ENCODE measurements at regions not wholly inside any gene's neighbourhood (a gene's known extent, or its start where the extent isn't known, plus 50 kb on each side); places are given as distances from the start of the nearest gene placed in this dataset.

DNA sequence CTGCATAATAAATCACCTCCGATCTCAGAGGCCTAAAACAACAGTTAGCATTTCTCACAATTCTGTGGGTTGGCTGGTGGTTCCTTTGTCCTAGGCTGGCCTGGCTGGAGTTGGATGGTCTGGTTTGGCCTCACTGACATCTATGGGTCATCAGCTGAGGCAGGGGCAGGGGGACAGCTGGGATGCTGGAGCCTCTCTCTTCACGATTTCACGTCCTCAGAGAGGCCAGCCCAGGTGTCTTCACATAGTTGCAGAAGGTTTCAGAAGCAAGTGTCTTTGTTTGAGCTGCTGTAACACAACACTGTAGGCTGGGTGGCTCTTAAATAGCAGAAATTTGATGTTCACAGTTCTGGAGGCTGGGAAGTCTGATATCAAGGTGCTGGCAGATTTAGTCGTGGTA is 155.5 kb upstream of the CACNA1E start:
- no peak for DNase-seq

DNA sequence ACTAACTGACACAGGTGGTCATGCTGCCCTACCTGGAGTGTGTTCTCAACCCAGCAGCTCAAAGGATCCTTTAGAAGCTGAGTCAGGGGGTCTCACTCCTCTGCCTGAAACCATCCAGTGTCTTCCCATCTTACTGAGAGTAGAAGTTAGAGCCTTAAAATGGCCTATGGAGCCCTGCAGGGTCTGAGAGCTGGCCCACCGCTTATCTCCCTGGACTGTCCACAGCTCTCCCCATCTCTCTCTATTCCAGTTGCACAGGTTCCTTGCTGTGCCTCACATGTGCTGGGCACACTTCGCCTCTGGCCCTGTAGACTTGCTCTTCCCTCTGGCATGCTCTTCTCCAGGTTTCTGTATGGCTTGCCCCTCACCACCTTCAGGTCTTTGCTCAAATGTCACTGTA is 148.6 kb upstream of the CACNA1E start:
- no peak for DNase-seq

DNA sequence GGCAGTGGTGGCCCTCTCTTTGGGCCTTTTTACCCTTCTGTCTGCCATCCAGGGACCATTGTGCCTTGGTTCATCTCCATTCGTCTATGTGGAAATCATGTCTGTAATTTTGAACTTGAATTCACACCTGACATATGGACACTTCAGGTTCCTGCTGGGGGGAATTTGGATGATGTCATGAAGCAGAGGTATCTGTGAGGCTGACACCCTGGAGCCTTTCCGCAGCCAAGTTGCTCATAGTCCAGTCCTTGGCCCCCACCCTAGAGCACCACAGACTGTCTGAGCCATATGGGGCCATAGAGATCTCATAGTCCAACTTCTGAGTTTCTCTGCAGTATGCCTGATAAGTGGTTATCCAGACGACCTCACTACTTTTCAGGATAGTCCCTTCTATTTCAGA is 147.7 kb upstream of the CACNA1E start:
- DNase-seq = no peak

DNA sequence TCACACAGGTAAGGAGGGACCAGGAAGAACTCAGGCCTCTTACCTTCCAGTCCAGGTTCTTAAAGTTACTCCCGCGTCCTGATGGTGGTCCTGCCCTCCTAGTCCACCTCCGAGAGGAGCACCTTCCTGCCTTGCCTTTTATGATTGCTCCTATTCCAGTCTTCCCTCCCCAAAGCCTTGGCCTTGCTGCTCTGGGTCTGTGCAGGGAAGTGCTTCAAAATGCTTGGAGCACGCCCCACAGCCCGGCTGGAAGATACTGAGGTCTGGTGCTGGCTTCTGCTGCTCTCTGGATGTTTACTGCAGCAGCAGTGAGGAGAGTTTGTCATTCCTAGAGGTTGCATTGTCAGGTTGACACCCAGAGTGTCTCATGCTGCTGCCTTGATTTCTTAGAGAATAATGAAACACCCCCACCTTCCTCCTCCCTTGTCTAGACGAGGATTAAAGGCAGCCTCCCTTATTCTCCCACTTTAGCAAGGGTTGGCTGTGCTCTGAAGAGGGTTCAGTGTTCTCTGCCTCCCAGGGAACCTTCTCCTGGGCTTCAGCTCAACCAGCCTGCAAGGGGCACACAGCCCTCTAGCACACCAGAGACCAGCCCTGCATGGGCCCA is 142.2 kb upstream of the CACNA1E start:
- DNase-seq = no peak

DNA sequence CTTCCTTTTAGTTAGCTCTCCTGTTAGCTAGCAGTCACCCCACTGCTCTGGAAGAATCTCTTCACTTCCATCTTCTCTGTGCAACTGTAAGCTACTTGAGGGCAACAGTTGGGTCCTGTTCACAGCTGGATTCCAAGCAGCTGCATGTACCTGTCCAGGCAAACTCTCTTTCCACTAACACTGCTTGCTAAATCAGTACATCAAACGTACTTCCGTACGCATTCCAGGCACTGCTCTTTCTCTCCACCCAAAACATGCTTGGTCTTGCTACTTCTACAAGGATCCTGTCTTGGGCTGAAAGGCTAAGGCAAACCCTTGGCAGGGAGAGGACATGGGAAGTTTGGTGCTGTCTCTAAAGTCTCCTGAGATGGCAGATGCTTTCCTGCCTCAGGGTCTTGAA is 139.2 kb upstream of the CACNA1E start:
- no peak for DNase-seq

DNA sequence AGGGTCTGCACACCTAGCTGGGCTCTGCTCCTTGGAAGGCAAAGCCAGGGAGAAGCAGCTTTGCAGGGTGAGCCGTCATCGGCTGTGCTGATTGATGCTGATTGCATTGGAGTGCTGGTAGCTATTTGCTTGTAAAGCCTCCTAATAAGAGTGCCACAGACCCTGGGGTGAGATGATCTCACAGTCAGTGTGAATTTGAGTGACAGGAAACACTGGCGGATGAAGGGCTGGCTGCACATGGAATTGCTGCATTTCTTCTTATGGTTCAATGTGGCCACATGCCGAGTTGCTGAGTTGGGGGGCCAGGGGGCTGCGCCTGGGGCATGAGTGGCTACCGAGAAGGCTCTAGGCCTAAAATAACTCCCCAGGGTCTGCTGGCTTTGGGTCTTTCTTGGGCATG is 138.2 kb upstream of the CACNA1E start:
- no peak for DNase-seq

DNA sequence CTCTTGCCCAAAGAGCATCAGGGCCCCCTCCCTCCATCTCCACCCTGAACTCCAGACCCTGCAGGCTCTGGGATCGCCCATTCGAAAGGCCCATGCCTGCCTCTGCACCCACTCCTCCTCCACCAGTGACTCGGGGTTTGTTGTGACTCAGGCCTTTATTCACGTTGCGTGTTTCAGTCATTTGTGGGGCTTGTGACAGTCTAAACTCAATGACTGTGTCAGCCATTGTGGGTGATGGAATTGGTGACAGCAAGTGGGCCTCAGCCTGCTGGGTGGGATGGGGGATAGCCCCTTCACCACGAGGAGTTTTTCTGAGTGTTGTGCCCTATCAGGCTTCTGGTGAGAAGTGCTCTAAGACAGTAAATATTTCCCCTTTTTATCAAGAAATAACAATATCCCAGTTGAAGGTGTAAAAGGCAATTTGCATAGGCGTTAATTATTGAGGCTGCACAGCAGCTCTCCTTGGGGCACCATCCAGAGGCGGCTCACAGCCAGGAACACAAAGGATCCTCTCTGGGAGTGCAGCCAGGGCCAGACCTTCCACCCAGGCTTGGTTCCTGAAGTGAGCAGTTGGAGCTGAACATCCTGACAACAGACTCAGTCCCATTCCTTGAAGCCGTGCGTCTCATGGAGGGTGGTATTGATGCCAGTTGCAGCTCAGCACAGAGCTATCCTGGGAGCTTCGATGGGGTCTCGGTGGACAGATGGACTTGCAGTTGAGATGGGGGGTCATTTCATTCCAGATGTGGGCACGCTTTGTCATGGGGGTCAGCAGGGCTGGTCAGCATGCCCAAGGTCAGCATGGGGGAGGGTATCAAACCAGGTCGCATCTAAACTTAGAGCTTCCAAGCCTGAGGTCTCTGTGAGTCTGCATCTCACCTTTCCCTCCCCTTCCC is 135.6 kb upstream of the CACNA1E start:
- no peak for DNase-seq

DNA sequence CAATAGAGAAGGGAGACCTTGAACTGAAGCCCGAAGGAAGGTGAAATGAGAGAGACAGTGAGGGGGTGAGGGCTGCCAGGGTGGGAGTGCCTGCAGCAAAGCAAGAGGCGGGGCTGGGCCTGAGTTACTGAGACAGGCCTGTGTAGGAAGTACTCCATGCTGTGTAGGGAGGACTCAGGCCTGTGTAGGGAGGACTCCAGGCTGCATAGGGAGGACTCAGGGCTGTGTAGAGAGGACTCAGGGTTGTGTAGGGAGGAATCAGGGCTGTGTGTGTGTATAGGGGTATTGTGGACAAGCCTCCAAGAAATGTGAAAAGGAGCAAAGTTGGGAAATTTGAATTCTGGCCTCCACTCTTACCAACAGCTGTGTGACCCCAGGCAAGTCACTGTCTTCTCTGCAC is 133.8 kb upstream of the CACNA1E start:
- DNase-seq = no peak

DNA sequence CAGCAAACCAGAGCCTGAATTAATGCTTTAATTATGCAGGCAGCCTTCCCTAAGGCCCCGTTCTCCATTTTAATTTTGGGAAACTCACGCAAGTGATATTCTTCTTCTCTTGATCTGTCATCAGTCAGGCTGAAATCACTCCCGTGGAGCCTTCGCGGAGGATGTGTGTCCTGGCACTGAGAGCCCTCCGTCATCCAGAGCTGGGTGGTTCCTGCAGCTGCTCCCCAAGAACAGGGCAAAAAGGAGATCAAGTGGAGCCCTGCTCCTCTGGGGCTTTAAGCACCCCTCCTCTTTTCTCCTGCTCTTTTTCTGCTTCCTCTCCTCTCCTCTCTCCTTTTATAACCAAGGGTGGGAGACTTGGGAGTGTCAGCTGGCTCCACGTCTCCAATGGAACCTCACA is 133.2 kb upstream of the CACNA1E start:
- no peak for DNase-seq

DNA sequence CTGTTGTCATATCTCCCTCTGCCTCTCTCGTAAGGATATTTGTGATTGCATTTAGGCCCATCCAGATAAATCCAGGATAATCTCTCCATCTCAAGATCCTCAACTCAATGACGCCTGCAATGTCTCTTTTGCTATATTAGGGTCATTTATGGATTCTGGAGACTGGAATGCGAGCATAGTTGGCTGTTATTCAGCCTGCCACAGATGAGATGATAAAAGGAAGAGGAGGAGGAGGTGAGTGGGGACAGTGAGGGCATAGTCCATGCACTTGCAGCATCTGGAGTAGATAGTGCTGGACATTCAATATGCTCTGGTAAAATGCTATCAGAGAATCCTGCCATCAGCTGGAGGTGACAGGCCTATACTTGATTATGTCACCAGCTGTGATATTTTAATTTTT is 131.6 kb upstream of the CACNA1E start:
- DNase-seq = no peak

DNA sequence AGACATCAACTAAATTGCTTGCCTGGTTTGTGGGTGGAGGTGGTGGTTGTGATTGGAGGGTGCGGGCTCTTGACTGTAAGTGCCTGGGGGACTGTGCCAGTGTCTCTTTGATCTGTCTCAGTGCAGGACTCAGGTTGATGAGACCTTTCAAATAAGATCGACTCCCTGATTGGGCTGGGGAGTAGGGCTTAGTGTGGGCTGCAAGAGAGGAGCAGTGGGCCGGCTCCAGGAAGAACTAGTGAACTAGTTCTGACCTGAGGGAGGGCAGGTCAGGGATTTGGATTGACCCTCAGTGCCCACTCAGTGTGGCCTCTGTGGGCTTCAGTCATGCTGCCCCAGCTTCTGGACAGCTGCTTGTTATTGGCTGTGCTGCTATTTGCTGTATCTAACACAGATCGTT is 130.6 kb upstream of the CACNA1E start:
- DNase-seq = no peak

DNA sequence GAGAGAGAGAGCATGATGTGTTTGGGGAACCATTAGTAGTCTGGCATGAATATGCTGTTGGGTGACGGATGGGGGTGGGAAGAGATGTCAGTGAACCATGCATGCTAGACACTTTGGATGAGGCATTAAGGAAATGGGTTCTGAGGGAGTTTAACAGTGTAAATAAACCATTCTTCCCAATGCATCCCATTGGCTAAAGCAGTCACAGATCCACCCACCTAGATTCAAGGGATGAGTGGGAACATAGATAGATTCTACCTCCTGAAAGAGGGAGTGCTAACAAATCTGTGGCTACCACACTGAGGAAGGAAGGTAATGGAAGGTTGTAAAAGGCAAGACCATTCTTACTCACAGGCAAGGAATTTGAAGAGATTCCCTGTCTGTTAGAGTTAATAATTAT is 129.8 kb upstream of the CACNA1E start:
- peak; percentile 3 for DNase-seq

DNA sequence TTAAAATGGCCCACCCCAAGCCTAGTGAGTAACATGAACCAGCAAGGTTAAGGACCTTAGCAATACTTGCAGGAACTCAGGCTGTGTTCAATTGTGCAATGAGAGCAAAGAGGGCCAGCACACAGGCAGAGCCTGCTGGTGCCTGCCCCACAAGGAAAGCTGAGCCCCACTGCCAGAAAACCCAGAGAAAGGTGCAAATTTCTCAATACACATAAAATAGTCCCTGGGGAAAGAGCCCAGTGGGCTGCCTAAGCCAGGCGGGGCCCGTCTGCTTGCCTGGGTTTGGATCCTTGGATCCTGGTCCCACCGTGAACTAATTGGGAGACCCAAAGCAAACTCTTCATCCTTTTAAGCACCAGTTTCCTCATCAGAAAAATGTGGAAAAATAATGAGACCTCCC is 128.5 kb upstream of the CACNA1E start:
- no peak for DNase-seq

DNA sequence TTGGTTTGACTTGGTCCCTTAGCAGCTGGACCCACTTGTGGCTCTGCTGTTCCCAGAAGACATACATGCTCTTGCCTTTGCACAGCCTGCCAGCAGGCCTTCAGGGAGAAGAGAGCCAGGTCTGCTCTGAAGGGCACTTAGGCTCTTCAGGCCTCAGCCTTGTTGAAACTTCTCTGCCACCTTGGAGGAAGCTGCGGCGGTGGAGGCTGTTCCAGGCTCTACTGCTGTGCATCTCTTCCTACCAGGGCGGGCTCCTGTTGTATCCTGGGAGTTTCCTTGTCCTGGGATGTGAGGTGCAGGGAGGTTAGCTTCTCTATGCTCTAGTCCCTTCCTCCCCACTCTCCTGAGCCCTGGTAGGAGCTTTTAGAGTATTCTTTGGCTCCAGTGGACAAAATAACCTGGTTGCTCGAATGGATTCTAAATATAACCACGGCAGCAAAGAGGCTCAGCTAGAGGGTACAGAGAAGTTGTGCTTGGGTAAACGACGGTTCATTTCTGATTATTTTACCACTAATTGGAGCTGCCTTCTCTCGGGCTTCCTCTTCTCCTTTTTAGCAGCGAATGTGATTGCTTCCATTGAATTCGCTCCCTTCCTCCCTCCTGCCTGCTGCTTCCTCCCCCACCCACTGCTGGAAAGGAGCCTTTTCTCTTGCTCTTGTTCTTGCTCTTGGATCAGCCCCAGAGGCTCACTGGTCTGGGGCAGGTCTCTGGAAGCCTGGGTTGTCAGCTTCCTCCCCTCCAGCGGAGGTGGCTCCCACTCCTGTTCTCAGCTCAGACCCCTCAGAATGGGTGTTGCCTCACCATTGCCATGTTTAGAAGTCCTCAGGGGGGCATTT is 126.6 kb upstream of the CACNA1E start:
- DNase-seq = no peak

DNA sequence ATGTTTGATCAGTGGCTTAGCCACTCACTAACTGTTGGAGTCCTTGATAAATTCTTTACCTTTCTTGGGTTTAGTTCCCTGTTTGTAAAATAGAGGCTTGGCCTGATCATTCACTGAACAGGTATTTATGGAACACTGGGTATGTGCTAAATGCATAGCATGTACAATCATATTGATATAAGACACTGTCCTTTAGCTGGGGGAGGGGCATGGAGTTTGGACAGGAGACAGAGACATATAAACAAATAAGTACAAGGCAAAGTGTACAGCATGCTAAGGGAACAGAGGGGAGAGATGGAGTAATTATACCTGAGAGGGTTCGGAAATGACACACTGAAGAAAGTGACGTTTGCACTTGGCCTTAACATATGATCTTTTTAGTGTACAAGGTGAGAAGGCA is 124.3 kb upstream of the CACNA1E start:
- DNase-seq = no peak

DNA sequence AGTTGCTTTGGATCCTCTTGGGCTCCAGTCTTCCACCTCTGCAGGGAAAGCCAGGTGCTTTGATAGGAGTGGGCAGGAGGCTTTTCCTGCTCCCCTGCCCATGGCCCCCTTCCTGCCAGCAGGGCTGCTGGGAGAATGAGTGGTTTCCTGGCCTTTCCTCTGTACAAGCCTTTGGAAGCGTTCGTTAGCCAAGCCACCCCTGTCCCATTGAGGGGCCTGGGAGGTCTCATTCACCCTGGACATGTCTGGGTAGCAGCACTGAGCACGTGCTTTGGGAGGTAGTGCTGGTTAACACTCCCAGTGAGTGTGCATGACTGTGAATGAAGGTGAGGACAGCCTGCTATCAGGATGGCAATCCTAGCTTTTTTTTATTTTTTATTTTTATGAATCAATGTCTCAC is 118.5 kb upstream of the CACNA1E start:
- no peak for DNase-seq

DNA sequence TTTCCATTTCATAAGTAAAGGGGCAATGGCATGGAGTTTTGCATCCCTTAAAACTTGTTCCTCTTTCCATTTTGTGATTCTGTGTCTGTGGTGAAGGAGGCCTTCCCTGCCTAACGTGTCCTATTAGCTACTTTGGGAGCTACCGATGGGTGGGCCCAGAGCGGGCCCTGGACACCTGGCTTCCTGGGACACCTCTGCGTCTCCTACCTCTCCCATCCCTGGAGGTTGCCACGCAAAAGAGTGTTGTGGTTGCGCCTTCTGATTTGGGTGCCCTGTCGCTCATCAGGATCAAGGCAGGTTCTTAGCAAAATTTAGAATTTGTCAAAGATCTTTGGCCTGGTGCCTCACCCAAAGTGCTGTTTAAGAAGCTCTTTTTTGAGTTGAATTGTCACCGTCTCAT is 116.4 kb upstream of the CACNA1E start:
- no peak for DNase-seq

DNA sequence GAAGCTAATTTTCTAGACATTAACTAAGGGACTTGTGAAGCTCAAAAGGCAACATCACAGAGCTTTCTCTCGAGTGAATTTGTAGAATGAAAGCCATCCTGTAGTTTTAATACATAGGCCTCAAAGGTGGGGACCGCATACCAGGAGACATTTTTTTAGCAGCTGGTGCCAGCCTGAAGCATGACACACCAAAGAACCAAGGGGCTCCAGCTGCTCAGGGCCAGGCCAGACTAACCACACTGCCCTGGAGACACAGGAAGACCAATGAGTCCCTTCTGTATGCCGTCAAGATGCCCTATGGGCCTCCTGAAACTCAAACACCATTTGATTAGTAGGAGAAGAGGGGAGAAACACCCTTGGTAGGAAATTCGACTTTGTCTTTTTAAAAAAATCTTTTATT is 113.9 kb upstream of the CACNA1E start:
- DNase-seq = no peak

DNA sequence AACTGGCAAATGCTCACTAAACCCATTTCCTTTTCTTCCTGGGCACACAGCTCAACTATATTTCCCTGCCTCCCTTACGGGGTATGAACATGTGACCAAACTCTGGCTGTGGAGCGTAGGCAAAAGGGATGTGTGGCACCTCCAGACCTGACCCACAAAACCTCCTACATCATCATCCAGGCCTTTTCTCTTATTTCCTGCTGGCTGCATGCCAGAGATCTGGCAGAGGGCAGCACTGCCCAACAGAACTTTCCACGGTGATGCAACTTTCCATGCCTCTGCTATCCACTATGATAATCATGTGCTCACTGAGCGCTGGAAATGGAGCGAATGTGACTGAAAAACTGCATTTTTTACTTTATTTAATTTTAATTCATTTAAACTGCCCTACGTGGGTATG is 99.6 kb upstream of the CACNA1E start:
- DNase-seq = no peak

DNA sequence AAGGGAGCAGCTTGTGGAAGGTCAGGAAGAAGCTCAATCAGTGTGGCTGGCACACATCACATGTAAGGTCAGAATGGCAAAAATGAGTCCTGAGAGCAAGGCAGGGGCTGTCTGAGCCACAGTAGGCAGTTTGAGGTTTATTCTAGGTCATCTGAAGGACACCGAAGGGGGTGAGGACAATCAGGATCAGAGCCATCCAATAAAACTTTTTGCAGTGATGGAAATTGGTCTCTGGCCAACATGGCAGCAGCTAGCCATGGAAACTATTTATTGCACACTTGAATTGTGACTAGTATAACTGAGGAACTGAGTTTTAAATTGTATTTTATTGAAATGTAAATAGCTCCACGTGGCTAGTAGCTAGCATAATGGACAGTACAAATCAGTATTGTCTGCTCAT is 97.0 kb upstream of the CACNA1E start:
- DNase-seq = no peak

DNA sequence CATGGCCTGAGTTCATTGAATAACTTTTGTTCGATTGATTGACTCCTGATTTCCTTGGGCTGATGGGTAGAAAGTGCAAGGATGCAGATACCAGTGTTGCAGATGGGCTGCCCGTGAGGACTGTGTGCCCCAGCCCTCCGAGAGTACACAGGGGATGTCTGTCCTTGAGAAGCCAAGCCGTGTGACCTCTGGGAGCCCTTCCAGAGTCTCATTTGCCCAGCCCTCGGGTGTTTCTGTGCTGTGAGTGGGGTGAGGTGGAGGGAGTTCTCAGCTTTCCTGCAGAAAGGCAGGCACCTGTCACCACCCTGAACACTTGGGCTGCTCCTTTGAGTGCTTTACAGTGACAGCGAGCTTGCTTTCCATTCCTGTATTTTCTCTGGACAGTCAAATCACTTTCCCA is 96.4 kb upstream of the CACNA1E start:
- no peak for DNase-seq

DNA sequence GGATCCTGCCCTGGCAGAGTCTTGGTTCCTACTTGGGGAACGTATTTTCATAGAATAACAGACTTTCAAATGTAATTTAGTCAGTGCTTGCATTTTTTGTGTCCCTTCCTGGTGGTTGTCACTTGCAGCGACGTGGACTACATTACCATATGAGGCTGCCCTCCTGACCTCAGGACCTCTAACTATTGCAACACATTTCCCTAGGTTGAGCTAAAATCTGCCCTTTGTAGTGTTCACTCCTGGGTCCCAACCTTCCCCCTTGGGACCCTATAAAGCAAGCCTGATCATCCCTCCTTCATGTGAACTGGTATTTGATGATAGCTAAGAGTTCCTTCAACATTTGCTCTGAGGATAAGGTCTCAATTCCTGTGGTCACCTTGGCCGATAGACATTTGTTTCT is 95.6 kb upstream of the CACNA1E start:
- DNase-seq = no peak

DNA sequence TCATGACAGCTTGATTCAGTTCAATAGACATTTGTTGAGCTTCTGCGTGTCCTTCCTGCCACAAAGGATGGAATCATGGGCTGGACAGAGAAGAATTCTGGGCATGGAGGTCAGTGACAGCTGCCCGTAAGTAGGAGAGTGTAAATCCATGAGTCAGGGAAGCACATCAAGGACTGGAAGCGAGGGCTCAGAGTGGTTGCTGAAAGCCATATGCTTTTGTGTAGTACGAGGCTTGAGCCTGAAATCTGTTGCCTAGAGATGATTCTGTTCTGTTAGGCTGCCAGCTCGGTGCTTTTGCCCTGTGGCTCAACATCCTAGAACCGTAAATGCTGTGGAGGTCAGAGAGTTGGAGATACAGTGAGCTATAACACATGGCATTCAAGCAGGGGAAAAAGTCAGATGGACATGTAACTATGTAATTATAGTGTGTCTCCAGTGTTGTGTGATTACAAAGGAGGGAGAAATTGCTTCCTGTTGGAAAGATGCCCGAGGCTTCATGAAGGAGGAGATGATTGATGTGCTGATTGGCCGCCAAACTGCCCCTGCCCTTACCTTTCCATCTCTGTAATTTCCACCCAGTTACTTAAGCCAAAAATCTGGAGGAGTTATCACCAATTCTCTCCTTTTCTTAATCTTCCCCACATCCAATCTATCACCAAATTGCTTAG is 92.8 kb upstream of the CACNA1E start:
- no peak for DNase-seq
